Mesothelial cell of epicardium (in vitro differentiated cells): ENCODE measurements at regions not wholly inside any gene's neighbourhood (a gene's known extent, or its start where the extent isn't known, plus 50 kb on each side); places are given as distances from the start of the nearest gene placed in this dataset.

Source experiments
- DNase-seq, 2 experiments: peaks; one replicate each; pipeline ENCODE4 v3.0.0; 2021; ENCODE audit warnings: low spot score in 2 of 2; ENCODE audit not compliant: unreplicated experiment in 2 of 2
- H3K27ac Mint-ChIP-seq: 2 replicates; pipeline ENCODE4 v1.8.0; 2021; ENCODE audit warnings: mixed read lengths
- H3K27me3 Mint-ChIP-seq: 2 replicates; pipeline ENCODE4 v1.8.0; 2021; ENCODE audit warnings: low read depth, mixed read lengths
- H3K36me3 Mint-ChIP-seq: 2 replicates; pipeline ENCODE4 v1.8.0; 2021; ENCODE audit warnings: mixed read lengths
- H3K4me1 Mint-ChIP-seq: 2 replicates; pipeline ENCODE4 v1.8.0; 2021; ENCODE audit warnings: mixed read lengths
- H3K4me3 Mint-ChIP-seq: 2 replicates; pipeline ENCODE4 v1.8.0; 2021; ENCODE audit warnings: mild to moderate bottlenecking, moderate library complexity, mixed read lengths
- H3K9me3 Mint-ChIP-seq: 2 replicates; pipeline ENCODE4 v1.8.0; 2021; ENCODE audit warnings: mixed read lengths
- TF ChIP-seq, protein P1 (sequence below): fragments of 200-600 bp; sonication (generic); IDR thresholded peaks from one replicate; pipeline ENCODE4 v1.5.0; 2021; ENCODE audit warnings: antibody characterized with exemption; ENCODE audit not compliant: unreplicated experiment

DNA sequence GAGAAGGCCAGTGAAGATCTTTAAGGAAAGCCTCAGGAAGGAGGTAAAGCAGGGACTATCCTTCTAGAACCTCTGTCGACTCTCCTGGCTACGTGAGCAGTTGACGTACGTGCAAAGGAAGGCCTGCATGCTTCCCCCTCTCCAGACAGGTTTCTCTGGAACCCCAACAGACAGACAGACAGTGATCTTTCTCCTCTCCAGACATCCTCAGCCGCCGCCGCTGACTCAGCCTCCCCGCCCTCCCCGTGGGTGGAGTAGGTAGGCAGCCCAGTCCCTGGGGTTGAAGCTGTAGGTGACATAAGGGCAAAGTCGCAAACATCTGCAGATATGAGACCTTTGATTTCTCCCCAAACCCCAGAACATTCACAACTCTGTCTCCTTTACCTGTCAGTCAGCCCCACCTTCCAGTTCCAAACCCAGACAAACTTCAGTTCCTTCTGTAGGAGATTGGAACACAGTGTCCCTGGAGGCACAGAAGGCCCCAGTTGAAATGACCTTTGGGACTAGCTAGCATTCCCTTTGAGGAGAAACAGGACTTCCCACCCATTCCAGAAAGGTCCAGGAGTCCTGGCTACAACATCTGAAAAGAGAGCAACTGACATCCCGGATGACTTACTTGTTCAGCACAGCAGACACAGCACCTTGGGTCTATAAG is 146.0 kb upstream of the JUN start:
- no peaks in the 10 kb centered on the region for H3K36me3 Mint-ChIP-seq
- H3K4me1 Mint-ChIP-seq, result peaks cover 49% of the 10 kb centered on the region
- no peaks in the 10 kb centered on the region for H3K27me3 Mint-ChIP-seq
- no peak overlapping the region for H3K27ac Mint-ChIP-seq
- TF ChIP-seq, protein P1, sequence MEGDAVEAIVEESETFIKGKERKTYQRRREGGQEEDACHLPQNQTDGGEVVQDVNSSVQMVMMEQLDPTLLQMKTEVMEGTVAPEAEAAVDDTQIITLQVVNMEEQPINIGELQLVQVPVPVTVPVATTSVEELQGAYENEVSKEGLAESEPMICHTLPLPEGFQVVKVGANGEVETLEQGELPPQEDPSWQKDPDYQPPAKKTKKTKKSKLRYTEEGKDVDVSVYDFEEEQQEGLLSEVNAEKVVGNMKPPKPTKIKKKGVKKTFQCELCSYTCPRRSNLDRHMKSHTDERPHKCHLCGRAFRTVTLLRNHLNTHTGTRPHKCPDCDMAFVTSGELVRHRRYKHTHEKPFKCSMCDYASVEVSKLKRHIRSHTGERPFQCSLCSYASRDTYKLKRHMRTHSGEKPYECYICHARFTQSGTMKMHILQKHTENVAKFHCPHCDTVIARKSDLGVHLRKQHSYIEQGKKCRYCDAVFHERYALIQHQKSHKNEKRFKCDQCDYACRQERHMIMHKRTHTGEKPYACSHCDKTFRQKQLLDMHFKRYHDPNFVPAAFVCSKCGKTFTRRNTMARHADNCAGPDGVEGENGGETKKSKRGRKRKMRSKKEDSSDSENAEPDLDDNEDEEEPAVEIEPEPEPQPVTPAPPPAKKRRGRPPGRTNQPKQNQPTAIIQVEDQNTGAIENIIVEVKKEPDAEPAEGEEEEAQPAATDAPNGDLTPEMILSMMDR, result no peak
- no peak overlapping the region for H3K4me3 Mint-ChIP-seq
- DNase-seq, result no peak
- peaks cover 5% of the 10 kb centered on the region for H3K9me3 Mint-ChIP-seq

DNA sequence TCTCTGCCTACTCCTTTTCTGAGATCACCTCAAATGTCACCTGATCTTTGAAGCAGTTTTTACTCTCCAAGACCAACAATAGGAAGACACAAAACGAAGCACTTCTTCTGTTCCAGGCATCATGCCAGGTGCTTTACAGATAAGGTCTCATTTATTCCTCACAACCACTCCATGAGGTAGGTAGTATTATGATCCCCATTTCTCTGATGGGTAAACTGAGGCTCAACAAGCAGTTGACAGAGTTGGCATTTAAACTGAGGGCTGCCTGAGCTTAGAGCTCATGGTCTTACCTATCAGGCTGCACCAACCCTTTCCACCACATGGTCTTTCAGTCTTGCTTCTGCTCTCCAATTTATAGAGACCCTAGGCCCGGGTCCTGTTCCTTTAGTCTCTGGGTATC is 147.2 kb upstream of the JUN start:
- DNase-seq, result no peak
- TF ChIP-seq, protein P1, result no peak
- H3K9me3 Mint-ChIP-seq, result peaks cover 5% of the 10 kb centered on the region
- H3K4me1 Mint-ChIP-seq, result peaks cover 47% of the 10 kb centered on the region
- no peaks in the 10 kb centered on the region for H3K27me3 Mint-ChIP-seq
- H3K4me3 Mint-ChIP-seq, result no peak overlapping the region
- H3K27ac Mint-ChIP-seq, result no peak overlapping the region
- H3K36me3 Mint-ChIP-seq, result no peaks in the 10 kb centered on the region

DNA sequence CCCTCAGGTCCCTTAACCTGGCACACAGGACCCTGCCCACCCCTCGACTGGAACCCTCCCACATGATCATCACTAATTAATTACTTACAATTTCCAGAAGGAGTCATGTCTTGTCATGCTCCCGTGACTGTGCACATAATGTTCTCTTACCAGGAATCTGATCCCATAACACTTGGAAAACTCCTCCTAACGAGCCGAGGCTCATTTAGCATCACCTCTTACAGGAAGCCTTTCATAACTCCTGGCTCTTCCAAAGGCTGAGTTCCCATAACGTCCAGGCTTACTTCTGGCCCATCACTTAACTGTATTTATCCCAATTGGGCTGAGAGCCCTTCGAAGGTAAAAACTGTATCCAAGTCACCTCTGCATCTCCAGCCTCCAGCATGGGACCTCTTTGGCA is 147.9 kb upstream of the JUN start:
- peaks cover 5% of the 10 kb centered on the region for H3K9me3 Mint-ChIP-seq
- H3K27me3 Mint-ChIP-seq, result no peaks in the 10 kb centered on the region

DNA sequence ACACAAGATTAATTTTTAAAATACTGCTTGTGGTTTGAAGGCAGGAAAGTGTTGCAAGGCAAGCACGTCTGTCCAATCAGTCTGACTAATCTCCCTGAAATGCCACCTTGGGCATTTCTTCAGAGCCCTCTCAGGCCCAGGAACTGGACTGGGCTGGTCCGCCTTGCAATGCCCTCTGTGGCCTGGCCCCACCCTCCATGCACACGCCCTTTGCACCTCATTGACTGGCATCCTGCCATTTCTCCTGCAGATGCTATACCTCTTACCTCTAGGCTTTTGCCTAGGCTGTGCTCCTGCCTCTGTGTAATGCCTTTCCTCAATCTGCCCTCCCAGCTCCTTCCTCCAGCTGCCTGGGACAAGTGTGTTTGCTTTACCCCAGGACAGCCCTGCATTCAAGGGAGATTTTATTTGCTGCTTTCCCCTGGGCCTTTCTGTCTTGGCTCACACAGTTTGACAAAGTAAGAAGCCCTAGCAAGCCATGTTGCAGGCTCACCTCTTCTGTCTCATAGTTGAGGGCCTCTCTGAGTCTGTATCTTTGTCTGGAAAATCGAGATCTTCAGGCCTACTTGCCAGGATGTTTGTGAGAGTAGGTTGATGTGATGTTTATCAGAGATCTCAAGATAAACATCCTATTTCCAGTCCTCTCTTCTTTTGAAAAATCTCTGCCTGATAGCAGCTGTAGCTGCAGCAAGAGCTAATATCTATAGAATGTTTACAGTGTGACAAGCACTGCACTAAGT is 149.2 kb upstream of the JUN start:
- peak overlapping the region; percentile 65 for H3K27ac Mint-ChIP-seq

More for the DNA sequence above, 147.9 kb upstream of the JUN start:
- no peak for DNase-seq
- TF ChIP-seq, protein P1, result no peak
- peaks cover 44% of the 10 kb centered on the region for H3K4me1 Mint-ChIP-seq
- no peak overlapping the region for H3K4me3 Mint-ChIP-seq
- no peaks in the 10 kb centered on the region for H3K36me3 Mint-ChIP-seq
- H3K27ac Mint-ChIP-seq, result no peak overlapping the region

DNA sequence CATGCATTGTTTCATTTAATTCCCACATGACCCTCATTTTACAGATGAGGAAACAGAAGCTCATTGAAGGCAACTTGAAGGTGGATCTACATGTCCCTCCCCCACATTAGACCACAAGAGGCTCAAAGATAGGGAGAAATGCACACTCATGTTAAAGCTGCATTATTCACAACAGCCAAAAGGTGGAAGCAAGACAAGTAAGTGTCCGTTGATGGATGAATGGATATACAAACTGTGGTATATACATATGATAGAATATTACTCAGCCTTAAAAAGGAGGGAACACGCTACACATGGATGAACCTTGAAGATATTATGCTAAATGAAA is 149.7 kb upstream of the JUN start:
- no peaks in the 10 kb centered on the region for H3K36me3 Mint-ChIP-seq
- no peak overlapping the region for H3K4me3 Mint-ChIP-seq
- H3K27ac Mint-ChIP-seq, result peak overlapping the region; percentile 65
- H3K9me3 Mint-ChIP-seq, result peaks cover 5% of the 10 kb centered on the region
- no peaks in the 10 kb centered on the region for H3K27me3 Mint-ChIP-seq
- DNase-seq, result no peak
- peaks cover 35% of the 10 kb centered on the region for H3K4me1 Mint-ChIP-seq
- TF ChIP-seq, protein P1, result no peak

More for the DNA sequence above, 149.2 kb upstream of the JUN start:
- peaks cover 37% of the 10 kb centered on the region for H3K4me1 Mint-ChIP-seq
- no peaks in the 10 kb centered on the region for H3K27me3 Mint-ChIP-seq
- peaks cover 5% of the 10 kb centered on the region for H3K9me3 Mint-ChIP-seq
- H3K4me3 Mint-ChIP-seq, result no peak overlapping the region
- DNase-seq, result no peak
- TF ChIP-seq, protein P1, result no peak
- no peaks in the 10 kb centered on the region for H3K36me3 Mint-ChIP-seq
